ENCODE measurements at regions not wholly inside any gene's neighbourhood (a gene's known extent, or its start where the extent isn't known, plus 50 kb on each side); places are given as distances from the start of the nearest gene placed in this dataset.

DNA sequence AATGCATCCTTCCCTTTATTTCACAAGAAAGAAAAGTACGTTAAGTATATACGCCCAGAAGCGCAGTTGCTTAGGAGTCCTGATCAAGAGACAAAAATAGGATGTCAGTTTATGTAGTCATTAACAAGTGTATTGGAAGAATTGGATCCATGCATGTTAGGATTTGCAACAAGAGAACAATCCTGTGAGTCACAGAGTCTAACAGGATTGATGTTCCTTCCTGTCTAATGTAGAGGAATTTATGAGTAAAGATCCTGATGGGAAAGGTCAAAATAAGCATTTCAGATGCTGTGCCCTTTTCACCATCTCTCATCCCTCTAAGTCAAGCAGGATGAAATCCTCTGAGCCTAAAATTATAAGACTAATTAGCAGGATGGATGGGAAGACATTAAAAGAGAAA is 406.0 kb upstream of the GRIA1 start:
- Histone ChIP-seq H3K27ac (ENCODE audit: low read depth, low read length) (no peak overlapping the region), H2AK5ac (ENCODE audit: low read depth, low read length) (no peak overlapping the region), H3K36me3 (ENCODE audit: control insufficient read depth in 2 of 4, insufficient read depth in 4 of 4, low read length in 3 of 4) (no peaks in the 10 kb centered on the region), H2BK15ac (ENCODE audit: low read length) (no peak overlapping the region), H4K20me1 (replicated peaks in 1 of 2; ENCODE audit: control insufficient read depth in 1 of 2, insufficient read depth in 2 of 2, low read length in 2 of 2) (no peaks in the 10 kb centered on the region), H4K8ac (ENCODE audit: extremely low read depth, insufficient read depth, low read length) (no peak overlapping the region), H4K5ac (ENCODE audit: insufficient read length, low read depth, low read length) (no peak overlapping the region), H3K23me2 (ENCODE audit: low read depth, low read length) (no peaks in the 10 kb centered on the region), H3K9ac (replicated peaks in 1 of 4; ENCODE audit: extremely low read depth in 1 of 4, low read depth in 3 of 4, low read length in 3 of 4) (no peak overlapping the region), H3K4me3 (ENCODE audit: extremely low read depth in 1 of 4, insufficient read depth in 2 of 4, low read depth in 3 of 4, low read length in 4 of 4) (no peak overlapping the region), H3K4me2 (ENCODE audit: insufficient read depth in 1 of 2, low read depth in 2 of 2, low read length in 2 of 2) (no peak overlapping the region), H2BK12ac (ENCODE audit: low read depth, low read length) (no peak overlapping the region), H2BK5ac (ENCODE audit: low read depth, low read length) (no peak overlapping the region), H4K91ac (replicated peaks; ENCODE audit: insufficient read length, low read length) (no peak overlapping the region), H3K27me3 (replicated peaks in 1 of 4; ENCODE audit: control insufficient read depth in 3 of 4, extremely low read depth in 1 of 4, insufficient read depth in 3 of 4, low read length in 3 of 4) (no peaks in the 10 kb centered on the region), H3K18ac (ENCODE audit: extremely low read depth, low read length) (no peak overlapping the region), H2BK120ac (replicated peaks; ENCODE audit: low read depth, low read length) (no peak overlapping the region), H3K79me2 (ENCODE audit: control insufficient read depth in 1 of 2, insufficient read depth in 2 of 2, low read length in 2 of 2) (no peaks in the 10 kb centered on the region), H3K79me1 (ENCODE audit: low read depth, low read length) (no peaks in the 10 kb centered on the region), H3K9me3 (ENCODE audit: insufficient read depth in 2 of 2, low read depth in 1 of 2, low read length in 1 of 2) (no peaks in the 10 kb centered on the region), H3K4me1 (replicated peaks in 1 of 4; ENCODE audit: control insufficient read depth in 3 of 4, insufficient read depth in 4 of 4, low read length in 3 of 4) (no peaks in the 10 kb centered on the region), H2BK20ac (ENCODE audit: low read length) (no peak overlapping the region), H3K14ac (ENCODE audit: insufficient read length) (no peak overlapping the region), H3K23ac (ENCODE audit: insufficient read length) (no peak overlapping the region), H3K4ac (replicated peaks; ENCODE audit: insufficient read length, low read depth, low read length) (no peak overlapping the region), H2AFZ (ENCODE audit: low read length) (no peak overlapping the region), H3K56ac (replicated peaks; ENCODE audit: insufficient read length, low read depth, low read length) (no peak overlapping the region)
- DNase-seq (ENCODE audit: low read depth in 1 of 2, low spot score in 2 of 2) (no peak), FAIRE-seq (no peak)
- CTCF ChIA-PET (ENCODE audit: partially characterized antibody): interaction anchor here (0.9 kb wide), 1 partner anchor 524 kb away, joined by 3 read pairs; no protein-coding TSS in a partner anchor
- WGBS, 2 experiments (ENCODE audit: extremely low coverage in 1 of 2, insufficient coverage in 1 of 2, insufficient read length in 1 of 2, insufficient replicate concordance in 2 of 2, low coverage in 1 of 2, low lambda C conversion rate in 2 of 2, missing lambda C conversion rate in 1 of 2): 90% methylated on average over 3 of the region's 3 CpGs; no CpG with 5 or more reads in 1 of the 2 experiments
- POLR2A ChIA-PET (ENCODE audit: partially characterized antibody): no interaction called here
- no peak for TF ChIP-seq BACH1 (IDR thresholded peaks at IDR 0.05; ENCODE audit: low read length)
- TF ChIP-seq KDM1A (IDR thresholded peaks at IDR 0.05; ENCODE audit: borderline replicate concordance, low read length): no peak
- no peak for TF ChIP-seq RFX5 (IDR thresholded peaks at IDR 0.05; ENCODE audit: borderline replicate concordance, low read depth, low read length)
- TF ChIP-seq ASH2L (IDR thresholded peaks at IDR 0.05; ENCODE audit: low read length): no peak
- TF ChIP-seq, protein P1, sequence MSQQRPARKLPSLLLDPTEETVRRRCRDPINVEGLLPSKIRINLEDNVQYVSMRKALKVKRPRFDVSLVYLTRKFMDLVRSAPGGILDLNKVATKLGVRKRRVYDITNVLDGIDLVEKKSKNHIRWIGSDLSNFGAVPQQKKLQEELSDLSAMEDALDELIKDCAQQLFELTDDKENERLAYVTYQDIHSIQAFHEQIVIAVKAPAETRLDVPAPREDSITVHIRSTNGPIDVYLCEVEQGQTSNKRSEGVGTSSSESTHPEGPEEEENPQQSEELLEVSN (IDR thresholded peaks at IDR 0.05): no peak
- no peak for TF ChIP-seq RAD21 (IDR thresholded peaks at IDR 0.05 in 1 of 2, conservative IDR thresholded peaks at IDR 0.05 in 1 of 2; ENCODE audit: low read depth in 2 of 2, low read length in 2 of 2)
- no peak for TF ChIP-seq SAP30 (IDR thresholded peaks at IDR 0.05; ENCODE audit: insufficient read depth, insufficient replicate concordance, low read length)
- no peak for TF ChIP-seq TEAD4 (IDR thresholded peaks at IDR 0.05; ENCODE audit: low read depth, low read length)
- no peak for TF ChIP-seq RXRA (IDR thresholded peaks at IDR 0.05; ENCODE audit: insufficient read depth, low read depth, low read length)
- no peak for TF ChIP-seq SP1 (IDR thresholded peaks at IDR 0.05; ENCODE audit: low read depth, low read length)
- no peak for TF ChIP-seq SRF (IDR thresholded peaks at IDR 0.05; ENCODE audit: low read depth, low read length)
- TF ChIP-seq CHD1 (IDR thresholded peaks at IDR 0.05; ENCODE audit: low read depth, low read length): no peak
- no peak for TF ChIP-seq HDAC2 (IDR thresholded peaks at IDR 0.05; ENCODE audit: borderline replicate concordance in 1 of 2, low read depth in 2 of 2, low read length in 2 of 2)
- TF ChIP-seq SIRT6 (IDR thresholded peaks at IDR 0.05; ENCODE audit: low read length): no peak
- no peak for TF ChIP-seq SP2 (IDR thresholded peaks at IDR 0.05; ENCODE audit: low read length)
